Fibroblast of mammary gland (primary cell): ENCODE measurements at regions not wholly inside any gene's neighbourhood (a gene's known extent, or its start where the extent isn't known, plus 50 kb on each side); places are given as distances from the start of the nearest gene placed in this dataset.
A peak's percentile ranks its signal among the peaks of the same experiment; 100 is the strongest.

Experiments
- DNase-seq: peaks from one replicate; pipeline ENCODE4 v3.0.0-alpha.2; 2010; ENCODE audit warnings: low read depth
- H3K4me3 ChIP-seq: 2 replicates; pipeline ENCODE4 v1.5.1; 2011; ENCODE audit warnings: low read depth, mild to moderate bottlenecking, low read length, moderate library complexity; ENCODE audit not compliant: control insufficient read depth
- TF ChIP-seq, protein P1 (sequence below): conservative IDR thresholded peaks from 2 replicates; pipeline ENCODE4 v1.5.1; 2011; ENCODE audit warnings: low read depth, low read length, inconsistent platforms; ENCODE audit not compliant: control insufficient read depth, insufficient read depth

DNA sequence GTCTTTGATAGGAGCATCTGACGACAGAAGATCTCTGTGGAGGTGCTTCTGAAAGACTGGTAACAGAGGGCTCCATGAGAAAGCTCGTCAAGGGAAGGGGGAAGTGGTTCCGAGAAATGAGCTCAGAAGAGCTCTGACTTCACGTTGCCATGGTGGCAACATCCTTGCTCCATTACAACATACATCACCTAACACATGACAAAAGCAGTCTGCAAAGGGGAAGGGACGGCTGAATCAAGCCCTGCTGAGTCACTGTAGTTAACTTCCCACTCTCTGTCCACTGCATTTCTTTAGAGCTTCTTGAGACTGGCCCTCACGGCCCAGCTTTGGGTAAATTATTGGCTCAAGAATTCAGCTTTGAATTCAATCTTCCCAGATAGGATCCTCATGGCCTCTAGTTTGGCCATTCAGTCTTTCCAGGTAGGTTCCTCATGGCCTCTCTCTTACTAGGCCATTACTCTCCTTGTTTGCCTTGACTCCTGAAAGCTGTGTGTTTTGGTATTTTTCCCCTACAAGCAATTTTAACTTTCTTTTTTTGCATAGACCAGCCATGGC is 88.0 kb upstream of the ZNF648 start:
- DNase-seq: peak; percentile 98
- no peak overlapping the region for H3K4me3 ChIP-seq
- TF ChIP-seq, protein P1, sequence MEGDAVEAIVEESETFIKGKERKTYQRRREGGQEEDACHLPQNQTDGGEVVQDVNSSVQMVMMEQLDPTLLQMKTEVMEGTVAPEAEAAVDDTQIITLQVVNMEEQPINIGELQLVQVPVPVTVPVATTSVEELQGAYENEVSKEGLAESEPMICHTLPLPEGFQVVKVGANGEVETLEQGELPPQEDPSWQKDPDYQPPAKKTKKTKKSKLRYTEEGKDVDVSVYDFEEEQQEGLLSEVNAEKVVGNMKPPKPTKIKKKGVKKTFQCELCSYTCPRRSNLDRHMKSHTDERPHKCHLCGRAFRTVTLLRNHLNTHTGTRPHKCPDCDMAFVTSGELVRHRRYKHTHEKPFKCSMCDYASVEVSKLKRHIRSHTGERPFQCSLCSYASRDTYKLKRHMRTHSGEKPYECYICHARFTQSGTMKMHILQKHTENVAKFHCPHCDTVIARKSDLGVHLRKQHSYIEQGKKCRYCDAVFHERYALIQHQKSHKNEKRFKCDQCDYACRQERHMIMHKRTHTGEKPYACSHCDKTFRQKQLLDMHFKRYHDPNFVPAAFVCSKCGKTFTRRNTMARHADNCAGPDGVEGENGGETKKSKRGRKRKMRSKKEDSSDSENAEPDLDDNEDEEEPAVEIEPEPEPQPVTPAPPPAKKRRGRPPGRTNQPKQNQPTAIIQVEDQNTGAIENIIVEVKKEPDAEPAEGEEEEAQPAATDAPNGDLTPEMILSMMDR: no peak

DNA sequence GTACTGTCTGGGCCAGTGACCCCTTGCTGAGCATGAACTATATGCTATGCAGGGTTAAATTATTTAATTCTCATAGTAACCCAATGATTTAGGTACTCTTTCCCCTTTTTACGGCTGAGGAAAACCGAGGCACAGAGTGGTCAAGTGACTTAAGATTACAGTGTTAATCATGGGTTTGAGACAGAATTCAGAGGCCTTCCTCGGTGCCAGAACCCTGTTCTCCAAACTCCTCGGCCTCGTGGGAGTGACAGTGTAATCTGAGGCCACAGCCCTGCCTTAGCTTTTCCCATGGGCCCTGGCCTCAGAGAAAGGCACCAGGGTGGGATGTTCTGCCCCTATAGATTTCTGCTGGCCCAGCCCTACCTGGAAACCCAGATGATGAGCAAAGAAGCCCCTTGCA is 86.4 kb upstream of the ZNF648 start:
- TF ChIP-seq, protein P1: no peak
- no peak for DNase-seq
- no peak overlapping the region for H3K4me3 ChIP-seq

DNA sequence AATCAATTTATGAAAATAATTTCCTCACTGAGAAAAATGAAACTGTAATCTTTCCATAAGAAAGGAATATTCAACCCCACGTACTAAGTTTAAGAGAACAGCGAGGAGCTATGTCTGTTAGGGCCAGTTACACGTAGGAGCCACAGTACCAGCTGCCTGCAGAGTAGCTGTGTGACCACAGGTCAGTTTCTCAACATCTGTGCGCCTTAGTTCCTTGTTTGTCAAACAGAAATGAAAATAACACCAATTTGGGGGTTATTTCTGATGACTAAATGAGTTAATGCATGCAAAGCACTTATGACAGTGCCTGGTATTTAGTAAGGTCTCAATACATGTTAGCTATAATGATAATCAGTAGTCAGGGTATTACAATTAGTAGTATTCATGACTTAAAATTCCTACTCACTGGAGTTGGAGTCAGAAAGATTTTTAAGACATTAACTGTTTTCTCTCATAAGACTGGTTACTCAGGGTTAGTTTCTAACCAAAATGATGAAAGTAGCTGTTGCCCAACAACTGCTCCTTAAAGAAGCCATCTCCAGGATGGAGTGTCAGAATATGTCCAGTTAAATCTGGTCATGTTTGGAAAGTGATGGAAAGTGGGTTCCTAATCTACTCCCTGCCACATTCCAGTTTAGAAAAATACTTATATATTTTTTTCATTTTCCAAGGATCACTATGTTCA is 85.8 kb upstream of the ZNF648 start:
- H3K4me3 ChIP-seq: no peak overlapping the region
- peak; percentile 67 for DNase-seq
- TF ChIP-seq, protein P1: no peak

DNA sequence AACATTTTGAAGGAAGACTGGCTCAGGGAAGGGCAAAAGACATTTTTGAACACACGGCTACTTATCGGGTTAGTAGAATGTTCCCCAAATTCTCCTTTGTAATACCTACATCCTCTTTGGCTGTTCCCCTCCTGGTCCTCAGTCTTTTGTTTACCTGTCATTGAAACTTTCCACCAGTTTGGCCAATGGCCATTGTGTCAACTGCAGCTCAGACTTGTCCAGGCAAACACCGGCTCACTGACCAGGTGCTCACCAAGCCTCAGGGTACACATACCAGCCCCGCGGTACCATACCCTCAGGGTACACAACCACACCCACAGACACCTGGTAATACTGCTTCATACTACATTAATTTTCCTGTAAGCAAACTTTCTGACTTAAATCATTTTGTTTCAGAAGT is 84.8 kb upstream of the ZNF648 start:
- no peak for DNase-seq
- TF ChIP-seq, protein P1: no peak
- H3K4me3 ChIP-seq: no peak overlapping the region

DNA sequence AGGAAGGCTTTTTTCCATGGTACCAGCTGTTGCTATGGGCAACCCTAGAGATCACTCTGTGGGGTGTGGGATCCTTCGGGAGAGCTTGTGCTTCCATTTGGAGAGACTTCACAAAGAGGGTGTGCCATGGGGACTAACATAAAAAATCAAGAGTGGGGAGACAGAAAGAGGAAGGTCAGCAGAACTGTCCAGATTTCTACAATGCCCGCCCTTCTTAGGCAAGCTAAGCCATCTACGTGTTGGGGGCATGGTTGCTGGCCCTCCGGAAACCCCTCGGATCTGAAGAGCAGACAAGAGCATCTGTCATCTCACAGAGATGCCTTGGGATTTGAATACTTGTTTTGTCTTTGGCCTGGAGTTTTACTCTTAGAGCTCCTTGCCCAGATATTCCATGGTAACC is 83.9 kb upstream of the ZNF648 start:
- no peak for DNase-seq
- TF ChIP-seq, protein P1: no peak
- no peak overlapping the region for H3K4me3 ChIP-seq

DNA sequence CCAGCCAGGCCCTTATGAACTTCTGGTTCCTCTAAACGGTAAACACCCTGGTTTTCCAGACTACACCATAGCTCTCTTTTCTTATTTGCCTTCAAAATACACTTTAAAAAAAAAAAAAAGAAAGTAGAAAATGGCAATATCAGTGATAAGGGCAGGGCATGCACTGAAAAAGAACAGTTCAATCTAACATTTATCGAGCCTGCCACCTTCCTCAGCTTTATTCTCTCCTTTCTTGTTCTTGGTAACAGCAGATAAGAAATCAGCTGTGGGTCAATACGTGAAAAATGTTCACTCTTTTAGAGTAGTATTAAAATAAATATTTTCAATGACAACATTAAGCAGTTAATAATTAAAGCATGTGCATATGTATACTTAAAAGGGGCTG is 83.1 kb upstream of the ZNF648 start:
- H3K4me3 ChIP-seq: no peak overlapping the region
- TF ChIP-seq, protein P1: no peak
- DNase-seq: no peak
